ENCODE measurements at regions not wholly inside any gene's neighbourhood (a gene's known extent, or its start where the extent isn't known, plus 50 kb on each side); places are given as distances from the start of the nearest gene placed in this dataset.
A peak's percentile ranks its signal among the peaks of the same experiment; 100 is the strongest.

DNA sequence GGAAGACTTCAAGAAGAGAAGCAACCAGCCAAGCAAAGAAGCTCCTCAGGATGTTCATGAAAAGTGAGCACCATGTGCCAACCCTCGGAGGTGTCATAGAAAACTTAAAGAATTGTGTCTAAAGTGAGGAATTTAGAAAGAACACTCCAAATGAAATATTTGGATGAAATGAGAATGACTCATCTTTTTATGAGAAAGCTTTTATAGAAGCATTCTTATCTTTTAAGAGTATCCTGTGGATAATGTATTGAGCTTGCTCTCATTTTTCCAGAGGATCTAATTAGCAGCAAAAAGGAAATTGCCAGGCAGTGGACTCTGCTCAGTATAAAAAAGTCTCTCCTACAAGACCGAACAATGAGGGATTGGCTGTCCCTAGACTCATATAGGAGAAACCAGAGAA lies 454.9 kb downstream of the LRIG3 start:
- Histone ChIP-seq H3K27me3 (ENCODE audit: low read length) (no peaks in the 10 kb centered on the region), H4K20me1 (ENCODE audit: low read length) (no peaks in the 10 kb centered on the region), H3K27ac (ENCODE audit: low read length) (no peak overlapping the region), H3K79me2 (ENCODE audit: low read length) (no peaks in the 10 kb centered on the region), H3K4me1 (ENCODE audit: insufficient read depth, low read length) (peaks cover 10% of the 10 kb centered on the region), H2AFZ (ENCODE audit: low read length) (no peak overlapping the region), H3K36me3 (ENCODE audit: low read depth, low read length) (no peaks in the 10 kb centered on the region), H3F3A (ENCODE audit: low read length, unreplicated experiment) (no peaks in the 10 kb centered on the region), H3K9me2 (replicated peaks; ENCODE audit: low read length) (no peaks in the 10 kb centered on the region), H3K9me3 (ENCODE audit: low read length) (no peaks in the 10 kb centered on the region), H3K9ac (ENCODE audit: low read length) (no peak overlapping the region), H3K4me2 (ENCODE audit: low read length) (no peak overlapping the region), H3K4me3 (ENCODE audit: low read length) (no peak overlapping the region)
- intact Hi-C loops (cut with micrococcal nuclease): loop anchor here (10.0 kb wide), 1 partner anchor 59 kb away; no protein-coding TSS in a partner anchor
- ChIA-PET CTCF (no interaction called here), POLR2A (ENCODE audit: unreplicated experiment) (no interaction called here)
- no peak for TF ChIP-seq EZH2 (IDR thresholded peaks at IDR 0.05; ENCODE audit: low read length, unreplicated experiment)
- TF ChIP-seq EZH2phosphoT487 (IDR thresholded peaks at IDR 0.05; ENCODE audit: borderline replicate concordance, low read length): no peak
- no peak for TF ChIP-seq CTCF (conservative IDR thresholded peaks at IDR 0.05; ENCODE audit: low read depth, low read length)
- BruUV-seq (replicated peaks): no TSS peak
- peak; percentile 58 for DNase-seq
- ATAC-seq: peak; percentile 88

- no peaks in the 10 kb centered on the region for H3K9me3 ChIP-seq (ENCODE audit: low read length)
- H2AFZ ChIP-seq (ENCODE audit: low read length): no peak overlapping the region
- H3K4me2 ChIP-seq (ENCODE audit: low read length): no peak overlapping the region
- ChIA-PET CTCF (no interaction called here), POLR2A (ENCODE audit: unreplicated experiment) (no interaction called here)
- H3F3A ChIP-seq (ENCODE audit: low read length, unreplicated experiment): no peaks in the 10 kb centered on the region
- BruUV-seq (replicated peaks): no TSS peak
- ATAC-seq (no peak), DNase-seq (no peak)
- H3K4me1 ChIP-seq (ENCODE audit: insufficient read depth, low read length): peaks cover 5% of the 10 kb centered on the region
- no peaks in the 10 kb centered on the region for H3K79me2 ChIP-seq (ENCODE audit: low read length)
- intact Hi-C loops (cut with micrococcal nuclease): no loop called here
- H3K9ac ChIP-seq (ENCODE audit: low read length): no peak overlapping the region
- no peaks in the 10 kb centered on the region for H4K20me1 ChIP-seq (ENCODE audit: low read length)
- no peaks in the 10 kb centered on the region for H3K36me3 ChIP-seq (ENCODE audit: low read depth, low read length)
- H3K27ac ChIP-seq (ENCODE audit: low read length): no peak overlapping the region
- H3K27me3 ChIP-seq (ENCODE audit: low read length): no peaks in the 10 kb centered on the region
- no peak for TF ChIP-seq EZH2phosphoT487 (IDR thresholded peaks at IDR 0.05; ENCODE audit: borderline replicate concordance, low read length)
- TF ChIP-seq CTCF (conservative IDR thresholded peaks at IDR 0.05; ENCODE audit: low read depth, low read length): no peak
- TF ChIP-seq EZH2 (IDR thresholded peaks at IDR 0.05; ENCODE audit: low read length, unreplicated experiment): no peak
- no peaks in the 10 kb centered on the region for H3K9me2 ChIP-seq (replicated peaks; ENCODE audit: low read length)
- no peak overlapping the region for H3K4me3 ChIP-seq (ENCODE audit: low read length)
Measured at GRCh38 chr12:58470266-58471010, 449.9 kb downstream of the LRIG3 start.

GRCh38 chr12:58479401-58479800 lies 440.9 kb downstream of the LRIG3 start:
- no peaks in the 10 kb centered on the region for H3K9me3 ChIP-seq (ENCODE audit: low read length)
- H3K4me2 ChIP-seq (ENCODE audit: low read length): no peak overlapping the region
- ChIA-PET POLR2A (ENCODE audit: unreplicated experiment) (no interaction called here), CTCF (no interaction called here)
- ATAC-seq: no peak
- H2AFZ ChIP-seq (ENCODE audit: low read length): no peak overlapping the region
- DNase-seq: no peak
- no TSS peak for BruUV-seq (replicated peaks)
- H3K79me2 ChIP-seq (ENCODE audit: low read length): no peaks in the 10 kb centered on the region
- no peaks in the 10 kb centered on the region for H3F3A ChIP-seq (ENCODE audit: low read length, unreplicated experiment)
- no peak overlapping the region for H3K4me3 ChIP-seq (ENCODE audit: low read length)
- no peak overlapping the region for H3K27ac ChIP-seq (ENCODE audit: low read length)
- H3K4me1 ChIP-seq (ENCODE audit: insufficient read depth, low read length): peaks cover 4% of the 10 kb centered on the region; the same call in 1 of the 2 replicates
- no peaks in the 10 kb centered on the region for H3K27me3 ChIP-seq (ENCODE audit: low read length)
- no peaks in the 10 kb centered on the region for H3K36me3 ChIP-seq (ENCODE audit: low read depth, low read length)
- H3K9ac ChIP-seq (ENCODE audit: low read length): no peak overlapping the region
- TF ChIP-seq EZH2 (IDR thresholded peaks at IDR 0.05; ENCODE audit: low read length, unreplicated experiment): no peak
- TF ChIP-seq CTCF (conservative IDR thresholded peaks at IDR 0.05; ENCODE audit: low read depth, low read length): no peak
- TF ChIP-seq EZH2phosphoT487 (IDR thresholded peaks at IDR 0.05; ENCODE audit: borderline replicate concordance, low read length): no peak
- H3K9me2 ChIP-seq (replicated peaks; ENCODE audit: low read length): no peaks in the 10 kb centered on the region
- no peaks in the 10 kb centered on the region for H4K20me1 ChIP-seq (ENCODE audit: low read length)
- intact Hi-C loops (cut with micrococcal nuclease): no loop called here
